Astrocyte (in vitro differentiated cells and primary cell): ENCODE measurements at regions not wholly inside any gene's neighbourhood (a gene's known extent, or its start where the extent isn't known, plus 50 kb on each side); places are given as distances from the start of the nearest gene placed in this dataset.

Source experiments
- CTCF ChIP-seq: IDR thresholded peaks from 2 replicates; pipeline ENCODE4 v1.5.1; 2011; ENCODE audit warnings: low read depth, mild to moderate bottlenecking, inconsistent platforms, low read length, moderate library complexity; ENCODE audit not compliant: insufficient read depth
- EZH2 ChIP-seq: IDR thresholded peaks from 2 replicates; pipeline ENCODE4 v1.6.1; 2012; ENCODE audit warnings: mild to moderate bottlenecking, low read length, inconsistent platforms; ENCODE audit not compliant: insufficient read depth

- no peak for TF ChIP-seq CTCF
- no peak for TF ChIP-seq EZH2
Observed at GRCh38 chr3:106176734-106177133, 307.9 kb upstream of the CBLB start.
